HepG2 (cell line): ENCODE measurements at regions not wholly inside any gene's neighbourhood (a gene's known extent, or its start where the extent isn't known, plus 50 kb on each side); places are given as distances from the start of the nearest gene placed in this dataset.

ENCODE experiments used
- ATAC-seq: fragments of 200-7000 bp; cut with Tn5 transposase; 3 replicates; pipeline ENCODE4 v1.9.1; 2020; ENCODE audit warnings: mild to moderate bottlenecking, moderate library complexity
- BruUV-seq: library from RNA; stranded (reverse); fragments of 400-500 nt; replicated peaks from 2 replicates; lab custom pipeline; 2021; lab: Mats Ljungman, UMichigan
- CTCF ChIA-PET: fragments of 300-600 bp; formaldehyde crosslinking; extraction: SDS; loops from one replicate; lab custom pipeline; 2021; ENCODE audit warnings: low total read pairs, inconsistent platforms, low intra/inter-chr PET ratio; lab: Yijun Ruan, JAX
- POLR2A ChIA-PET: fragments of 350-600 bp; sonication (Branson Sonifier 250); formaldehyde crosslinking; loops from one replicate; lab custom pipeline; 2020; ENCODE audit warnings: antibody characterized with exemption, inconsistent platforms; lab: Yijun Ruan, JAX
- DNase-seq: peaks from one replicate; pipeline ENCODE4 v3.0.0-alpha.2; 2015; ENCODE audit warnings: low spot score
- FAIRE-seq: peaks from 3 replicates; lab custom pipeline; 2011; peaks lifted over from hg19 to GRCh38; lab: Jason Lieb, UNC
- H2AFZ ChIP-seq: one replicate; pipeline ENCODE4 v1.6.1; 2011; ENCODE audit warnings: low read length, inconsistent platforms
- H3K27ac ChIP-seq: fragments of 300-600 bp; 3 replicates; pipeline ENCODE4 v1.8.0; 2011; ENCODE audit warnings: mixed run types, mild to moderate bottlenecking, mixed read lengths, low read length, inconsistent platforms; ENCODE audit not compliant: insufficient read depth; ENCODE audit errors: extremely low read length
- H3K27me3 ChIP-seq, 2 experiments: fragments of 200-600 bp in 1 of 2; 2 replicates in 1 of 2; 3 replicates in 1 of 2; pipeline versions ENCODE4 v1.6.0 to v1.8.0; 2011; ENCODE audit warnings: low read length in 2 of 2, mild to moderate bottlenecking in 2 of 2, moderate library complexity in 2 of 2, inconsistent platforms in 1 of 2; ENCODE audit not compliant: insufficient read depth in 2 of 2, control insufficient read depth in 1 of 2
- H3K36me3 ChIP-seq, 2 experiments: fragments of 200-600 bp in 1 of 2; replicated peaks in 1 of 2; 2 replicates in 1 of 2; 3 replicates in 1 of 2; pipeline versions ENCODE4 v1.5.1 to v1.8.0; 2011; ENCODE audit warnings: low read length in 2 of 2, inconsistent platforms in 1 of 2; ENCODE audit not compliant: insufficient read depth in 2 of 2, control insufficient read depth in 1 of 2
- H3K4me1 ChIP-seq: 2 replicates; pipeline ENCODE4 v1.5.1; 2012; ENCODE audit warnings: low read length, inconsistent platforms; ENCODE audit not compliant: insufficient read depth
- H3K4me2 ChIP-seq: 2 replicates; pipeline ENCODE4 v1.6.0; 2011; ENCODE audit warnings: low read depth, low read length, inconsistent platforms
- H3K4me3 ChIP-seq, 3 experiments: fragments of 200-600 bp in 1 of 3; sonication (generic), shearing (Covaris generic) in 1 of 3; replicated peaks in 1 of 3; 2 replicates each; pipeline ENCODE4 v1.5.1; 2011 to 2016; ENCODE audit warnings: low read length in 3 of 3, inconsistent platforms in 2 of 3, low read depth in 2 of 3, mild to moderate bottlenecking in 2 of 3, control low read depth in 1 of 3, mixed read lengths in 1 of 3; ENCODE audit not compliant: insufficient read depth in 1 of 3
- H3K79me2 ChIP-seq: one replicate; pipeline ENCODE4 v1.6.1; 2011; ENCODE audit warnings: low read length, inconsistent platforms; ENCODE audit not compliant: insufficient read depth
- H3K9ac ChIP-seq: 2 replicates; pipeline ENCODE4 v1.6.0; 2011; ENCODE audit warnings: mild to moderate bottlenecking, low read depth, low read length, inconsistent platforms; ENCODE audit not compliant: insufficient read depth
- H3K9me3 ChIP-seq: 2 replicates; pipeline ENCODE4 v1.5.1; 2012; ENCODE audit warnings: mild to moderate bottlenecking, low read length
- H4K20me1 ChIP-seq: 2 replicates; pipeline ENCODE4 v1.6.0; 2011; ENCODE audit warnings: inconsistent platforms, mild to moderate bottlenecking, low read length, moderate library complexity; ENCODE audit not compliant: insufficient read depth
- HIC2 ChIP-seq: sonication (generic); formaldehyde crosslinking; IDR thresholded peaks from 2 replicates; pipeline ENCODE4 v1.9.0; 2022; ENCODE audit warnings: low read depth, missing genetic modification reagents
- KDM2A ChIP-seq: sonication (generic); formaldehyde crosslinking; IDR thresholded peaks from 2 replicates; pipeline ENCODE4 v1.4.0; 2020; ENCODE audit warnings: low read depth, missing genetic modification reagents, borderline replicate concordance
- MAFG ChIP-seq: sonication (generic); formaldehyde crosslinking; IDR thresholded peaks from 2 replicates; pipeline ENCODE4 v1.5.1; 2020; ENCODE audit warnings: mild to moderate bottlenecking, missing genetic modification reagents
- POLR2AphosphoS2 ChIP-seq: IDR thresholded peaks from 2 replicates; pipeline ENCODE4 v1.6.1; 2011; ENCODE audit warnings: low read depth, low read length, improper control_type of control experiment
- RAD51 ChIP-seq: fragments of 450-650 bp; IDR thresholded peaks from 2 replicates; pipeline ENCODE4 v1.6.1; 2016; ENCODE audit warnings: borderline replicate concordance
- SETDB1 ChIP-seq: sonication (generic); formaldehyde crosslinking; IDR thresholded peaks from 2 replicates; pipeline ENCODE4 v1.5.1; 2020; ENCODE audit warnings: missing genetic modification reagents, mild to moderate bottlenecking, borderline replicate concordance
- THAP7 ChIP-seq: sonication (generic); formaldehyde crosslinking; IDR thresholded peaks from 2 replicates; pipeline ENCODE4 v1.8.1; 2023; ENCODE audit warnings: mild to moderate bottlenecking, missing genetic modification reagents
- TRIM24 ChIP-seq: sonication (generic); formaldehyde crosslinking; IDR thresholded peaks from 2 replicates; pipeline ENCODE4 v1.8.0; 2022; ENCODE audit warnings: mild to moderate bottlenecking, missing genetic modification reagents
- ZC3H13 ChIP-seq: sonication (generic); formaldehyde crosslinking; IDR thresholded peaks from 2 replicates; pipeline ENCODE4 v1.8.1; 2023; ENCODE audit warnings: mild to moderate bottlenecking, missing genetic modification reagents, moderate library complexity
- ZNF280D ChIP-seq: sonication (generic); formaldehyde crosslinking; IDR thresholded peaks from 2 replicates; pipeline ENCODE4 v1.5.1; 2020; ENCODE audit warnings: mild to moderate bottlenecking, missing genetic modification reagents
- ZNF780A ChIP-seq: sonication (generic); formaldehyde crosslinking; IDR thresholded peaks from 2 replicates; pipeline ENCODE4 v1.8.0; 2022; ENCODE audit warnings: mild to moderate bottlenecking, missing genetic modification reagents, moderate library complexity
- WGBS: methylation state at CpG from one replicate; pipeline ENCODE4 v1.1.6; 2017; ENCODE audit warnings: low lambda C conversion rate; 5-methylcytosine and 5-hydroxymethylcytosine counted together
- in situ Hi-C: cut with HindIII; loops from 2 replicates; pipeline ENCODE4 v1.10.0; 2017; ENCODE audit warnings: low pct_unique_long_range_greater_than_20kb; ENCODE audit not compliant: extremely low pct_ligation_motif_present
- intact Hi-C: fragments of 100-400 bp; cut with micrococcal nuclease; formaldehyde crosslinking; loops from one replicate; pipeline ENCODE4 v1.10.0; 2022; ENCODE audit not compliant: unreplicated experiment
- TF ChIP-seq, protein P1 (sequence below): sonication (generic); formaldehyde crosslinking; IDR thresholded peaks from 2 replicates; pipeline ENCODE4 v1.4.0; 2020; ENCODE audit warnings: missing genetic modification reagents
- TF ChIP-seq, protein P2 (sequence below): sonication (generic); formaldehyde crosslinking; IDR thresholded peaks from 2 replicates; pipeline ENCODE4 v1.4.0; 2020; ENCODE audit warnings: missing genetic modification reagents
- TF ChIP-seq, protein P3 (sequence below): sonication (generic); formaldehyde crosslinking; IDR thresholded peaks from 2 replicates; pipeline ENCODE4 v1.5.0; 2020; ENCODE audit warnings: mild to moderate bottlenecking, missing genetic modification reagents

DNA sequence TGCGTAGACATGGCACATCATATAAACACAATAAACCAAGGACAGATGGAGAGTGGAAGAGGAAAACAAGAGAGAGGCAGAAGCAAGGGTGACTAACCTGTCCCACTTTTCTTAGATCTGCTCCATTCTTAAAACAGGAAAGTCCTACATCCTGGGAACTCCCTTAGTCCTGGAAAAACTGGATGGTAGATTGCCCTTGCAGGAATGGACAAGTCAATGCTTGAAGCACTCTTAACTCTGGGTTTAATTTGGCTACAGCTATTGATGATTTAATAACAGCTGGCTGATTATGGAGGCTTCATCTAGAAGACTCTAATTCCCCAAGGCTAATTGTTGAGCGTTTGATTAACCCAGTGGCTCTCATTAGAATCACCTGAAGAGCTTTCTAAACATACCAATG lies 258.8 kb downstream of the MIAT start:
- H3K27me3 ChIP-seq = peaks cover 0 to 20% of the 10 kb centered on the region in 2 experiments; a peak in 4 of 5 replicates
- no peaks in the 10 kb centered on the region for H4K20me1 ChIP-seq
- POLR2A ChIA-PET = no interaction called here
- intact Hi-C loops = no loop called here
- H3K9ac ChIP-seq = no peak overlapping the region
- BruUV-seq = no TSS peak
- H3K79me2 ChIP-seq = no peaks in the 10 kb centered on the region
- 11% methylated on average over 2 of the region's 2 CpGs for WGBS
- H2AFZ ChIP-seq = no peak overlapping the region
- H3K4me3 ChIP-seq = no peak overlapping the region
- no peaks in the 10 kb centered on the region for H3K9me3 ChIP-seq
- H3K27ac ChIP-seq = no peak overlapping the region
- DNase-seq (no peak), FAIRE-seq (no peak), ATAC-seq (no peak)
- no peaks in the 10 kb centered on the region for H3K4me1 ChIP-seq
- no peaks in the 10 kb centered on the region for H3K36me3 ChIP-seq
- H3K4me2 ChIP-seq = no peak overlapping the region
- CTCF ChIA-PET = no interaction called here
- in situ Hi-C loops = no loop called here
- no peak for TF ChIP-seq ZNF280D
- no peak for TF ChIP-seq THAP7 (CRISPR knock-in tag)
- TF ChIP-seq ZNF780A (CRISPR knock-in tag) = no peak
- no peak for TF ChIP-seq TRIM24 (CRISPR knock-in tag)
- no peak for TF ChIP-seq POLR2AphosphoS2
- no peak for TF ChIP-seq KDM2A (CRISPR knock-in tag)
- no peak for TF ChIP-seq MAFG (CRISPR knock-in tag)
- TF ChIP-seq, protein P1, sequence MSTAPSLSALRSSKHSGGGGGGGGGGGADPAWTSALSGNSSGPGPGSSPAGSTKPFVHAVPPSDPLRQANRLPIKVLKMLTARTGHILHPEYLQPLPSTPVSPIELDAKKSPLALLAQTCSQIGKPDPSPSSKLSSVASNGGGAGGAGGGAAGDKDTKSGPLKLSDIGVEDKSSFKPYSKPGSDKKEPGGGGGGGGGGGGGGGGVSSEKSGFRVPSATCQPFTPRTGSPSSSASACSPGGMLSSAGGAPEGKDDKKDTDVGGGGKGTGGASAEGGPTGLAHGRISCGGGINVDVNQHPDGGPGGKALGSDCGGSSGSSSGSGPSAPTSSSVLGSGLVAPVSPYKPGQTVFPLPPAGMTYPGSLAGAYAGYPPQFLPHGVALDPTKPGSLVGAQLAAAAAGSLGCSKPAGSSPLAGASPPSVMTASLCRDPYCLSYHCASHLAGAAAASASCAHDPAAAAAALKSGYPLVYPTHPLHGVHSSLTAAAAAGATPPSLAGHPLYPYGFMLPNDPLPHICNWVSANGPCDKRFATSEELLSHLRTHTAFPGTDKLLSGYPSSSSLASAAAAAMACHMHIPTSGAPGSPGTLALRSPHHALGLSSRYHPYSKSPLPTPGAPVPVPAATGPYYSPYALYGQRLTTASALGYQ = no peak
- TF ChIP-seq ZC3H13 (CRISPR knock-in tag) = no peak
- no peak for TF ChIP-seq HIC2
- TF ChIP-seq SETDB1 (CRISPR knock-in tag) = no peak
- TF ChIP-seq, protein P2, sequence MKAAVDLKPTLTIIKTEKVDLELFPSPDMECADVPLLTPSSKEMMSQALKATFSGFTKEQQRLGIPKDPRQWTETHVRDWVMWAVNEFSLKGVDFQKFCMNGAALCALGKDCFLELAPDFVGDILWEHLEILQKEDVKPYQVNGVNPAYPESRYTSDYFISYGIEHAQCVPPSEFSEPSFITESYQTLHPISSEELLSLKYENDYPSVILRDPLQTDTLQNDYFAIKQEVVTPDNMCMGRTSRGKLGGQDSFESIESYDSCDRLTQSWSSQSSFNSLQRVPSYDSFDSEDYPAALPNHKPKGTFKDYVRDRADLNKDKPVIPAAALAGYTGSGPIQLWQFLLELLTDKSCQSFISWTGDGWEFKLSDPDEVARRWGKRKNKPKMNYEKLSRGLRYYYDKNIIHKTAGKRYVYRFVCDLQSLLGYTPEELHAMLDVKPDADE (CRISPR knock-in tag) = no peak
- TF ChIP-seq RAD51 = no peak
- TF ChIP-seq, protein P3, sequence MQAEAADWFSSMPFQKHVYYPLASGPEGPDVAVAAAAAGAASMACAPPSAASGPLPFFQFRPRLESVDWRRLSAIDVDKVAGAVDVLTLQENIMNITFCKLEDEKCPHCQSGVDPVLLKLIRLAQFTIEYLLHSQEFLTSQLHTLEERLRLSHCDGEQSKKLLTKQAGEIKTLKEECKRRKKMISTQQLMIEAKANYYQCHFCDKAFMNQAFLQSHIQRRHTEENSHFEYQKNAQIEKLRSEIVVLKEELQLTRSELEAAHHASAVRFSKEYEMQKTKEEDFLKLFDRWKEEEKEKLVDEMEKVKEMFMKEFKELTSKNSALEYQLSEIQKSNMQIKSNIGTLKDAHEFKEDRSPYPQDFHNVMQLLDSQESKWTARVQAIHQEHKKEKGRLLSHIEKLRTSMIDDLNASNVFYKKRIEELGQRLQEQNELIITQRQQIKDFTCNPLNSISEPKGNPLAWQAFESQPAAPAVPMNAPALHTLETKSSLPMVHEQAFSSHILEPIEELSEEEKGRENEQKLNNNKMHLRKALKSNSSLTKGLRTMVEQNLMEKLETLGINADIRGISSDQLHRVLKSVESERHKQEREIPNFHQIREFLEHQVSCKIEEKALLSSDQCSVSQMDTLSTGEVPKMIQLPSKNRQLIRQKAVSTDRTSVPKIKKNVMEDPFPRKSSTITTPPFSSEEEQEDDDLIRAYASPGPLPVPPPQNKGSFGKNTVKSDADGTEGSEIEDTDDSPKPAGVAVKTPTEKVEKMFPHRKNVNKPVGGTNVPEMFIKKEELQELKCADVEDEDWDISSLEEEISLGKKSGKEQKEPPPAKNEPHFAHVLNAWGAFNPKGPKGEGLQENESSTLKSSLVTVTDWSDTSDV (CRISPR knock-in tag) = no peak
